SKM-1 (cell line): ENCODE measurements at regions not wholly inside any gene's neighbourhood (a gene's known extent, or its start where the extent isn't known, plus 50 kb on each side); places are given as distances from the start of the nearest gene placed in this dataset.

Source experiments
- DNase-seq: peaks from one replicate; lab custom pipeline; 2025; ENCODE audit not compliant: unreplicated experiment; lab: John Stamatoyannopoulos, UW

- no peak for DNase-seq
These were observed 450.4 kb upstream of the TCF4 start for GRCh38 chr18:56038171-56039030.

- DNase-seq, result no peak
These were observed 448.7 kb upstream of the TCF4 start for GRCh38 chr18:56036741-56037140.

GRCh38 chr18:56035546-56035945 is 447.6 kb upstream of the TCF4 start:
- no peak for DNase-seq

- DNase-seq, result no peak
These were observed 447.0 kb upstream of the TCF4 start for GRCh38 chr18:56034949-56035348.

GRCh38 chr18:56030060-56030459 is 442.1 kb upstream of the TCF4 start:
- DNase-seq, result no peak

GRCh38 chr18:56028514-56028913 is 440.5 kb upstream of the TCF4 start:
- no peak for DNase-seq

- no peak for DNase-seq
These were observed 438.5 kb upstream of the TCF4 start for GRCh38 chr18:56026509-56026908.

- no peak for DNase-seq
These were observed 433.8 kb upstream of the TCF4 start for GRCh38 chr18:56021809-56022195.

GRCh38 chr18:56021136-56021808 is 433.3 kb upstream of the TCF4 start:
- no peak for DNase-seq

GRCh38 chr18:56019908-56020307 is 431.9 kb upstream of the TCF4 start:
- no peak for DNase-seq

- no peak for DNase-seq
These were observed 431.2 kb upstream of the TCF4 start for GRCh38 chr18:56019156-56019555.

- DNase-seq, result no peak
These were observed 421.4 kb upstream of the TCF4 start for GRCh38 chr18:56009411-56009810.

- no peak for DNase-seq
These were observed 415.7 kb upstream of the TCF4 start for GRCh38 chr18:56003720-56004088.

- DNase-seq, result no peak
These were observed 415.2 kb upstream of the TCF4 start for GRCh38 chr18:56003009-56003719.

- DNase-seq, result no peak
These were observed 413.6 kb upstream of the TCF4 start for GRCh38 chr18:56001576-56001975.

- DNase-seq, result no peak
These were observed 412.0 kb upstream of the TCF4 start for GRCh38 chr18:56000041-56000440.

GRCh38 chr18:55999641-56000040 is 411.6 kb upstream of the TCF4 start:
- DNase-seq, result no peak

GRCh38 chr18:55998801-55999385 is 410.9 kb upstream of the TCF4 start:
- no peak for DNase-seq

- DNase-seq, result no peak
These were observed 410.1 kb upstream of the TCF4 start for GRCh38 chr18:55998071-55998522.

- DNase-seq, result no peak
These were observed 409.2 kb upstream of the TCF4 start for GRCh38 chr18:55997151-55997561.

GRCh38 chr18:55996717-55997116 is 408.7 kb upstream of the TCF4 start:
- DNase-seq, result no peak
